ENCODE measurements at regions not wholly inside any gene's neighbourhood (a gene's known extent, or its start where the extent isn't known, plus 50 kb on each side); places are given as distances from the start of the nearest gene placed in this dataset.

- intact Hi-C loops (cut with micrococcal nuclease; ENCODE audit: unreplicated experiment) (no loop called here), in situ Hi-C loops (cut with HindIII; ENCODE audit: low pct_unique_long_range_greater_than_20kb, low sequenced_read_pairs) (no loop called here)
- POLR2A ChIA-PET, result no interaction called here
- Histone ChIP-seq H3K4me1 (ENCODE audit: control insufficient read depth, insufficient read depth, low read length) (no peaks in the 10 kb centered on the region), H3K27me3 (ENCODE audit: control insufficient read depth, insufficient read depth, low read length) (no peaks in the 10 kb centered on the region), H3K4me3 (ENCODE audit: low read depth in 2 of 2, low read length in 2 of 2) (no peak overlapping the region), H3K9me3 (ENCODE audit: control insufficient read depth, insufficient read depth, low read depth, low read length) (no peaks in the 10 kb centered on the region; the same call in 1 of the 2 replicates), H3K36me3 (ENCODE audit: control insufficient read depth, insufficient read depth, low read length) (no peaks in the 10 kb centered on the region), H3K27ac (ENCODE audit: low read length) (no peak overlapping the region)
- DNase-seq (ENCODE audit: low read depth, low spot score) (no peak), ATAC-seq (no peak)
- CTCF ChIA-PET, result no interaction called here
- no TSS peak for BruUV-seq (replicated peaks)
- TF ChIP-seq CTCF (IDR thresholded peaks at IDR 0.05), result no peak
- TF ChIP-seq POLR2AphosphoS5 (IDR thresholded peaks at IDR 0.05; ENCODE audit: low read depth, low read length), result no peak
- TF ChIP-seq TCF7L2 (IDR thresholded peaks at IDR 0.05; ENCODE audit: low read depth, low read length), result no peak
- TF ChIP-seq SIN3A (IDR thresholded peaks at IDR 0.05; ENCODE audit: borderline replicate concordance, insufficient read depth, low read depth, low read length), result no peak
- no peak for TF ChIP-seq REST (IDR thresholded peaks at IDR 0.05; ENCODE audit: insufficient read depth in 1 of 2, low read depth in 2 of 2, low read length in 1 of 2)
Observed at GRCh38 chr2:59804732-59805131, 748.7 kb downstream of the BCL11A start.

- Histone ChIP-seq H3K27ac (ENCODE audit: low read length) (no peak overlapping the region), H3K36me3 (ENCODE audit: control insufficient read depth, insufficient read depth, low read length) (no peaks in the 10 kb centered on the region), H3K9me3 (ENCODE audit: control insufficient read depth, insufficient read depth, low read depth, low read length) (no peaks in the 10 kb centered on the region; the same call in 1 of the 2 replicates), H3K4me3 (ENCODE audit: low read depth in 2 of 2, low read length in 2 of 2) (no peak overlapping the region), H3K4me1 (ENCODE audit: control insufficient read depth, insufficient read depth, low read length) (no peaks in the 10 kb centered on the region), H3K27me3 (ENCODE audit: control insufficient read depth, insufficient read depth, low read length) (no peaks in the 10 kb centered on the region)
- DNase-seq (ENCODE audit: low read depth, low spot score), result no peak
- in situ Hi-C loops (cut with HindIII; ENCODE audit: low pct_unique_long_range_greater_than_20kb, low sequenced_read_pairs), result no loop called here
- ATAC-seq, result no peak
- no TSS peak for BruUV-seq (replicated peaks)
- intact Hi-C loops (cut with micrococcal nuclease; ENCODE audit: unreplicated experiment), result no loop called here
- TF ChIP-seq REST (IDR thresholded peaks at IDR 0.05; ENCODE audit: insufficient read depth in 1 of 2, low read depth in 2 of 2, low read length in 1 of 2), result no peak
- TF ChIP-seq TCF7L2 (IDR thresholded peaks at IDR 0.05; ENCODE audit: low read depth, low read length), result no peak
- TF ChIP-seq SIN3A (IDR thresholded peaks at IDR 0.05; ENCODE audit: borderline replicate concordance, insufficient read depth, low read depth, low read length), result no peak
- no peak for TF ChIP-seq POLR2AphosphoS5 (IDR thresholded peaks at IDR 0.05; ENCODE audit: low read depth, low read length)
- TF ChIP-seq CTCF (IDR thresholded peaks at IDR 0.05), result no peak
- POLR2A ChIA-PET, result no interaction called here
- CTCF ChIA-PET, result no interaction called here
Observed at GRCh38 chr2:59803586-59803985, 749.9 kb downstream of the BCL11A start.
